Hepatocyte (in vitro differentiated cells): ENCODE measurements at regions not wholly inside any gene's neighbourhood (a gene's known extent, or its start where the extent isn't known, plus 50 kb on each side); places are given as distances from the start of the nearest gene placed in this dataset.

Source experiments
- EZH2 ChIP-seq: fragments of 200-600 bp; sonication (generic); IDR thresholded peaks from 2 replicates; pipeline ENCODE4 v1.6.1; 2016; ENCODE audit warnings: antibody characterized with exemption, mild to moderate bottlenecking, borderline replicate concordance
- EZH2phosphoT487 ChIP-seq: fragments of 200-600 bp; sonication (generic); IDR thresholded peaks from one replicate; pipeline ENCODE4 v1.6.1; 2018; ENCODE audit warnings: antibody characterized with exemption, mild to moderate bottlenecking, low read depth, moderate library complexity; ENCODE audit not compliant: unreplicated experiment, severe bottlenecking
- TF ChIP-seq, protein P1 (sequence below): fragments of 200-600 bp; sonication (generic); IDR thresholded peaks from 2 replicates; pipeline ENCODE4 v1.5.1; 2016; ENCODE audit warnings: antibody characterized with exemption, mild to moderate bottlenecking; ENCODE audit not compliant: poor library complexity

DNA sequence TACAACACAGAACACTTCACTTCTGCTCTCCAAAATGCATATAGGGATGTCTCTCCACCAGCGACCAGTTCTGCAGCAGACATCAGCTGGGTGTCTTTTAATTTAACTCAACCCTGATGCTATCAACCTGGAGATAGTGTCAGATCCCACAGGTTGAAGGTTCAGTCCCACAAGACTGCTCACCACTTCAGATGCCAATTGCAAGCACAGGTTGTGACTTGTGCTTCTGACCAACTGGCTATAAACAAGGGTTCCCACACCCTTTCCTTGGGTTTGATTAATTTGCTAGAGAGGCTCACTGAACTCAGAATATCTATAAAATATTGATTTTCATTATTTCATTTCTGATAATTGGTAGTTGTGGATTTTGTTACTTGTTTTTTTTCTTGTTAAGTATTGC lies 177.4 kb upstream of the HS3ST1 start:
- TF ChIP-seq, protein P1, sequence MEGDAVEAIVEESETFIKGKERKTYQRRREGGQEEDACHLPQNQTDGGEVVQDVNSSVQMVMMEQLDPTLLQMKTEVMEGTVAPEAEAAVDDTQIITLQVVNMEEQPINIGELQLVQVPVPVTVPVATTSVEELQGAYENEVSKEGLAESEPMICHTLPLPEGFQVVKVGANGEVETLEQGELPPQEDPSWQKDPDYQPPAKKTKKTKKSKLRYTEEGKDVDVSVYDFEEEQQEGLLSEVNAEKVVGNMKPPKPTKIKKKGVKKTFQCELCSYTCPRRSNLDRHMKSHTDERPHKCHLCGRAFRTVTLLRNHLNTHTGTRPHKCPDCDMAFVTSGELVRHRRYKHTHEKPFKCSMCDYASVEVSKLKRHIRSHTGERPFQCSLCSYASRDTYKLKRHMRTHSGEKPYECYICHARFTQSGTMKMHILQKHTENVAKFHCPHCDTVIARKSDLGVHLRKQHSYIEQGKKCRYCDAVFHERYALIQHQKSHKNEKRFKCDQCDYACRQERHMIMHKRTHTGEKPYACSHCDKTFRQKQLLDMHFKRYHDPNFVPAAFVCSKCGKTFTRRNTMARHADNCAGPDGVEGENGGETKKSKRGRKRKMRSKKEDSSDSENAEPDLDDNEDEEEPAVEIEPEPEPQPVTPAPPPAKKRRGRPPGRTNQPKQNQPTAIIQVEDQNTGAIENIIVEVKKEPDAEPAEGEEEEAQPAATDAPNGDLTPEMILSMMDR: no peak
- TF ChIP-seq EZH2 (no peak), EZH2phosphoT487 (no peak)
